ENCODE measurements at regions not wholly inside any gene's neighbourhood (a gene's known extent, or its start where the extent isn't known, plus 50 kb on each side); places are given as distances from the start of the nearest gene placed in this dataset.

GRCh38 chr14:62505045-62505444 is 540.2 kb downstream of the KCNH5 start:
- TF ChIP-seq CTCF (IDR thresholded peaks at IDR 0.05; ENCODE audit: borderline replicate concordance, extremely low read depth, low read length, poor library complexity, severe bottlenecking) (no peak), EZH2 (IDR thresholded peaks at IDR 0.05; ENCODE audit: borderline replicate concordance, low read depth, low read length, severe bottlenecking) (no peak)
